ENCODE measurements at regions not wholly inside any gene's neighbourhood (a gene's known extent, or its start where the extent isn't known, plus 50 kb on each side); places are given as distances from the start of the nearest gene placed in this dataset.

- no peaks in the 10 kb centered on the region for H3K4me1 Mint-ChIP-seq (ENCODE audit: low read depth, unreplicated experiment)
- DNase-seq, result no peak
- peaks cover 21% of the 10 kb centered on the region for H3K9me3 Mint-ChIP-seq (ENCODE audit: unreplicated experiment)
- peaks cover 4% of the 10 kb centered on the region for H3K27me3 Mint-ChIP-seq (ENCODE audit: unreplicated experiment)
- H3K27ac Mint-ChIP-seq (ENCODE audit: unreplicated experiment), result no peak overlapping the region
- no peak for TF ChIP-seq CTCF (IDR thresholded peaks at IDR 0.05; ENCODE audit: partially characterized antibody, unreplicated experiment)
- H3K36me3 Mint-ChIP-seq (ENCODE audit: unreplicated experiment), result peaks cover 22% of the 10 kb centered on the region
- no peak overlapping the region for H3K4me3 Mint-ChIP-seq (ENCODE audit: unreplicated experiment)
These were observed 308.4 kb downstream of the NDUFA10 start for GRCh38 chr2:239716536-239717318.

- H3K27ac Mint-ChIP-seq (ENCODE audit: unreplicated experiment), result no peak overlapping the region
- peaks cover 21% of the 10 kb centered on the region for H3K9me3 Mint-ChIP-seq (ENCODE audit: unreplicated experiment)
- H3K4me1 Mint-ChIP-seq (ENCODE audit: low read depth, unreplicated experiment), result no peaks in the 10 kb centered on the region
- DNase-seq, result no peak
- no peak overlapping the region for H3K4me3 Mint-ChIP-seq (ENCODE audit: unreplicated experiment)
- TF ChIP-seq CTCF (IDR thresholded peaks at IDR 0.05; ENCODE audit: partially characterized antibody, unreplicated experiment), result no peak
- H3K27me3 Mint-ChIP-seq (ENCODE audit: unreplicated experiment), result peaks cover 4% of the 10 kb centered on the region
- peaks cover 23% of the 10 kb centered on the region for H3K36me3 Mint-ChIP-seq (ENCODE audit: unreplicated experiment)
These were observed 309.1 kb downstream of the NDUFA10 start for GRCh38 chr2:239716009-239716408.

GRCh38 chr2:239715606-239716005 is 309.5 kb downstream of the NDUFA10 start:
- H3K36me3 Mint-ChIP-seq (ENCODE audit: unreplicated experiment), result peaks cover 26% of the 10 kb centered on the region
- no peaks in the 10 kb centered on the region for H3K4me1 Mint-ChIP-seq (ENCODE audit: low read depth, unreplicated experiment)
- peaks cover 21% of the 10 kb centered on the region for H3K9me3 Mint-ChIP-seq (ENCODE audit: unreplicated experiment)
- H3K27ac Mint-ChIP-seq (ENCODE audit: unreplicated experiment), result no peak overlapping the region
- H3K27me3 Mint-ChIP-seq (ENCODE audit: unreplicated experiment), result peaks cover 4% of the 10 kb centered on the region
- TF ChIP-seq CTCF (IDR thresholded peaks at IDR 0.05; ENCODE audit: partially characterized antibody, unreplicated experiment), result no peak
- no peak overlapping the region for H3K4me3 Mint-ChIP-seq (ENCODE audit: unreplicated experiment)
- DNase-seq, result no peak

DNA sequence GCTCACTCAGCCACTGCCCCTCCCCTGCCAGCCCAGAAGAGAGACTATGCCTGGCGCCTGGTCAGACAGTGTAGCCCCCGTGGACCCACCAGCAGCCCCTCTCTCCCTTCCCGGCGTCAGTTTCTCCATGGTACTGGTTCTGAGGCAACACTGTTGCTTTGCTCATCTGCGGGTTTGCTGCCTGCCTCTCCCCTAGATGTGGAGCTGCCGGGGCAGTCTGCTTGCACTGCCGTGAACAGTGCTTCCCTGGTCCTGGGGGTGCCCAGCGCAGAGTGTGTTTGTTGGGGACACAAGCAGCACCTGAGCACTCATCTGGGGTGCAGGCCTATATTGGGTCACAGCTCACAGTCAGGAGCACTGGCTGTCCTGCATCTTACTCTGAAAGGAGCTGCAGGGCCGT is 309.9 kb downstream of the NDUFA10 start:
- no peak for TF ChIP-seq CTCF (IDR thresholded peaks at IDR 0.05; ENCODE audit: partially characterized antibody, unreplicated experiment)
- H3K4me1 Mint-ChIP-seq (ENCODE audit: low read depth, unreplicated experiment), result no peaks in the 10 kb centered on the region
- peaks cover 26% of the 10 kb centered on the region for H3K36me3 Mint-ChIP-seq (ENCODE audit: unreplicated experiment)
- H3K27me3 Mint-ChIP-seq (ENCODE audit: unreplicated experiment), result peaks cover 4% of the 10 kb centered on the region
- H3K4me3 Mint-ChIP-seq (ENCODE audit: unreplicated experiment), result no peak overlapping the region
- no peak overlapping the region for H3K27ac Mint-ChIP-seq (ENCODE audit: unreplicated experiment)
- H3K9me3 Mint-ChIP-seq (ENCODE audit: unreplicated experiment), result peaks cover 21% of the 10 kb centered on the region
- no peak for DNase-seq

DNA sequence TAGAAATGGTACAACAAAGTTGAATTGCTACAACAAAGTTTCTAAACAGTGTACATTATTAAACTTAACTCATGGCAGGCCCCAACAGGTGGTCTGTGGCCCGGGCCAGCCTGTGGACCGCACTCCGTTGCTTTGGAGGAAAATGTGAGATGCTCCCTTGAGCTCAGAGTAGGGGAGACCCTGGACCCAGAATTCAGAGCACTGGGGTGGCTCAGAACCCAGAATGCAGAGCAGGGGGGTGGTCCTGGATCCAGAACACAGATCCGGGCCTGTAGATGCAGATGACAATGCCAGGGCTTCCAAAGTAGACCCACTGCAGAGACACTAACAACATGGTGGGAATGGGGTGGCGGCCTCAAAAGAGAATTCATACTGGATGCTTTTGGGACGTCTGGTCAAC is 311.0 kb downstream of the NDUFA10 start:
- Mint-ChIP-seq H3K27me3 (ENCODE audit: unreplicated experiment) (peaks cover 4% of the 10 kb centered on the region), H3K4me3 (ENCODE audit: unreplicated experiment) (no peak overlapping the region), H3K4me1 (ENCODE audit: low read depth, unreplicated experiment) (no peaks in the 10 kb centered on the region), H3K36me3 (ENCODE audit: unreplicated experiment) (peaks cover 26% of the 10 kb centered on the region), H3K9me3 (ENCODE audit: unreplicated experiment) (peaks cover 21% of the 10 kb centered on the region), H3K27ac (ENCODE audit: unreplicated experiment) (no peak overlapping the region)
- DNase-seq, result no peak
- no peak for TF ChIP-seq CTCF (IDR thresholded peaks at IDR 0.05; ENCODE audit: partially characterized antibody, unreplicated experiment)
